Dermis microvascular lymphatic vessel endothelial cell (primary cell): ENCODE measurements at regions not wholly inside any gene's neighbourhood (a gene's known extent, or its start where the extent isn't known, plus 50 kb on each side); places are given as distances from the start of the nearest gene placed in this dataset.

ENCODE experiments used
- DNase-seq, 2 donors: peaks; one replicate each; pipeline versions ENCODE4 v3.0.0 to v3.0.0-alpha.2; 2010; ENCODE audit warnings: low read depth in 2 of 2

DNA sequence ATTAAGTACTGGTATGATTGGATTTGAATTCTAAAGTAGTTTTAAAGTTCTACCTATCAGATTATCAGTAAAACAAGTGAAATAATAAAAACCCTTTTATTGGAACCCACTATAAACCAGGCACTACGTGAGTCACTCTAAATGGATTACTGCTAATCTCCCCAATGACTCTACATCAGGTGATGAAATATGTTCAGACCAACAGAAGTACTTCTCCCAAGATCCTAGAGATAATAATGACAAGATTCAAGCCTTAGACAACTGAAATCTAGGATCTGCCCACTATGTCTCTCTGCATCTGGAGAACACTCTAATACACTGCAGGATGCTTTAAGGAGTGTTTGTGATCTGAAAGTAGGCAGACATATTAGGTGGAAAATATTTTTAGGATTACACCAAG, 652.1 kb upstream of the CHORDC1 start:
- DNase-seq = no peak

DNA sequence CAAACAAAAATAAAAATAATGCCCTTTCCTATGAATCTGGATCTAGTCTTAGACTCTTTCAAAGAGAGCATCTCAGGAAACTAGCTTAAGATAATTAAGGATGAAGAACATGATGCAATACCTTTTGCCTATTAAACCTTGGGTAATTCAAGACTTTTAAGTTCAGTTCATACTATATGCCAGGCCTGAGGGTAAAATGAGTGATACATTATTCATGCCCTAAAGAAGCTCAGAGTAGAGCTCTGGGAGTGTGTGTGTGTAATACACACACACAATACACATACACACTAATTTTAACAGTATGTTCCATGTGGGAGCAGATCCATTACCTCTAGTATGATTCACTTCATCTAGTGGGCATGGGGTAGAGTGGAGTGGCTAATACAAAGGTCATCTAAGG, 651.4 kb upstream of the CHORDC1 start:
- DNase-seq = no peak

DNA sequence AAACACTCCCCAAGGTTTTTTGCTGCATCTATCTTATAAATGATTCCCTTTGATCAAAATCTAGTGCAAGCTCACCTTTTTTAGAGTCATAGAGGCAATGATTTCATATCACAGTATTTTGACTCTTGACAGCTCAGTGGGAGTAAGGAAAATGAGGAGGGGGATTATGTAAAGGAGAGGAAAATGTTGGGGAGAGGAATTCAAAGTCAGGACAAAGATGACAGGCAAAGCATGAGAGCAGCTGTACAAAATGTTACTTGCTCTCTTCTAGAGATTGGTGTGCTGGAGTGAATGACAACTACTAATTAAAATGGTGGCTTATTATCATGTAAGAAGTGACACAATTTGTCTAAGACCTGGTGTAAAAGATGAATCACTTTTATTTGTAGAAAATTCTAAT, 644.6 kb upstream of the CHORDC1 start:
- DNase-seq = no peak

DNA sequence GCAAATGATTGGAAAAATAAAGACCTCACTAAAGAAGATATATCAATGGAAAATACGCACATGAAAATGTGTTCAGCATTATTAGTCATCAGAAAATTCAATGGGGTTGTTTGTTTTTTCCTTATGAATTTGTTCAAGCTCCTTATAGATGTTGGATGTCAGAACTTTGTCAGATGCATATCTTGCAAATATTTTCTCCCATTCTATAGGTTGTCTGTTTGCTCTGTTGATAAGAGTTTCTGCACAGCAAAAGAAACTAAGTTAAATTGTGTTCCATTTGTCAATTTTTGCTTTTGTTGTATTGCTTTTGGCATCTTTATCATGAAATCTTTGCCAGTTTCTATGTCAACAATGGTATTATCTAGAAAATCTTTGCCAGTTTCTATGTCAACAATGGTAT, 633.9 kb upstream of the CHORDC1 start:
- DNase-seq = no peak

DNA sequence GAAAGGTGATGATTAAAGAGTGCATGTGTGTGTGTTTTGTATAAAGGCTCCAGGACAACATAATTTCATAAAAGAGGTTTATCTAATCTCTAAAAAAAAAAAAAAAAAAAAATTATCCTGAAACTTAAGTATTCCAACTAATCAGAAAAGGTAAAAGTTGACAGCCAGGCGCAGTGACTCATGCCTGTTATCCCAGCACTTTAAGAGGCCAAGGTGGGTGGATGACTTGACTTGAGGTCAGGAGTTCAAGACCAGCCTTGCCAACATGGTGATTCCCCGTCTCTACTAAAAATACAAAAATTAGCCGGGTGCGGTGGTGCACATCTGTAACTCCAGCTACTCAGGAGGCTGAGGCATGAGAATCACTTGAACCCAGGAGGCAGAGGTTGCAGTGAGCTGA, 632.7 kb upstream of the CHORDC1 start:
- DNase-seq = no peak

DNA sequence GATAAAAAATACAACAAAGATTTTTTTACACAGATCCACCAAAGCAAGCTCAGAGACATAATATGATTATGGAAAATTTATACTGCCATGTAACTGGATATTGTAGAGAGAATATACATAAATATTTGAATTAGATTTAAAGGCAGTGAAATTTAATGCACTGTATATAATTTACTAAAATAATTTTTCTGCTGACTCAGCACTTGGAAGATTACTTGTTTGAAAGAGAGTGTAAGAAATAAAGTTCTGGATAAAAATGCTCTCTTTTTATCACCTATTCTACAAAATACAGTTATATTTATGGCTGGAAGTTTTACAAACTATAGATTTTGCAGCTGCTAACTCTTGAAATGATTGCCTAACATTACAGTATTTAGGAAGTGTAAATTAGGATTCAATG, 628.3 kb upstream of the CHORDC1 start:
- no peak for DNase-seq

DNA sequence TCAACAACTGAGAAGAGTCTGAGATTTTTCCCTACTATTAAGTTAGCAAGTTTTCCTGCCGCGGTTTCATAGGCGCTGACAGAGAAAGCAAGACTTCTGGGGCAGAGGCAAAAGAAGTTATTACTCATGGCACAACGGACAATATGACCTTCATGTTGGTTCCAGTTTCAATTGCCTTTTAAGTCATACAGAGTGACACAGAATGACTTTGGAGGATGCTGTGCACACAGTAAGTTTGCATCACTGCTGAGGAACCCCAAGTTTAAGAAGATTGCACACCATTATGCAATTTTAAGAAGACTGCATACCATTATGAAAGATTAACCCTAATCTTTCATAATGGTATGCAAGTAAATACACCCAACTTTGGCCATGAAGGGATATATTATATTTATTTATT, 626.5 kb upstream of the CHORDC1 start:
- no peak for DNase-seq

DNA sequence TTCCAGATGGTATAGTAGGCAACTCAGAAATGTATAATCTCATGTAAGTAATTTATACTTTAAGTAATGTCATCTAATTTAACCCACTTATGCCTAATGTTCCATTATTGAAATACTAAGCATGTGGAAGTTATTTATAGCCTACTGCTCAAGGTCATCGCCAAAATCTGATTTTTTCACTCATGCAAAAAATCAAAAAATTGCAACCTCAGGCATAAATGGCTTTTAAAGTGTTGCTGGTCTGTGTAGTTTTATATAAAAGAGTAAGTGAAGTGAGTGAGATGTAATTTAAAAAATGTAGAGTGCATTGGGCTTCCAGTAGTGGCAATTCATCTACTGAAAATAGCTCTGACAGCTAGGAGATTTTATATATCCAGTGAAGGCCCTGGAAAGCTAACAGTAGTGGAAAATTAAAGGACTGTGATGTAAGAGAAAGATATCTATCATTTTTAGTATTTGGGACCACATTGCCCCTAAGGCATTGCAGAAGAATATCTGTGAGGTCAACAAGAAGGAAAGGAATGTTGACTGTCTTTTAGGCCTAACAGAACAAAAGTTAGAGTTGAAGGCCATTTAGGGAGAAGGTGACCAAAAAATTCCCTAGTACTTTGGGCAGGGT, 624.5 kb upstream of the CHORDC1 start:
- no peak for DNase-seq

DNA sequence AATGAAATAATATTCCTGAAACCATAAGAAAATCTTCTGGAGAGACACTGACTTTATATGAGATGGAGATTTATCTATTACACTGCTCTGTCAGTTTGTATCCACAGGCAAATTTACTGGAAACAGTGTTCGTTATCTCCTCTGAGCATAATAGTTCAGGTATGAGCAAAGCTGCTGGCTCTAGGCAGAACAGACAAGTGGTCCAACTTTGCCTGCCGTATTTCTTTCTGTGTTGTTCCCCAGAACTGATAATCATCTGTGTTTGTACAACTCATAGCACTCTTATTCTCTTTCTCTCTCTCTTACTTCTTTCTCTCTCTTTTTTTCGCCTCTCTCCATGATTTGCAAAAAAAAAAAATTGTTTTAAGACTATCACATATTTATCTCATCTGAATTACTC, 623.8 kb upstream of the CHORDC1 start:
- no peak for DNase-seq

DNA sequence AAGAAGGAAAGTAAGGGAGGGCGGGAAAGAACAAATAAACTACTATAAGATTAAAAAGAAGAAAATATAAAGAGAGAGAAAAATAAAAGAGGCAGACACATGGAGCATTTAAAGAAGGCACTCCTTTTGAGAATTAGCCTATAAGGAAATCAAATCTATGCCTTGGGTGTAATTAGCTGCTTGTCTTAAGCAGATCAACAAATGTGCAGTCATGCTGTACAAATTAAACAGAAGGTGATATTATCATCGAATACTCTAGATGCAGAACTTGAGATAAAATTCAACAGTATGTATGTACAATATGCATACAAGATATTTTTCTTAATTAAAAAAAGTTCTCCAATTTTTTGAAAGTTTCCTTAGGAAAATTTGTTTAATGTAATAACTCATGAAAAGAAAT, 623.0 kb upstream of the CHORDC1 start:
- no peak for DNase-seq

DNA sequence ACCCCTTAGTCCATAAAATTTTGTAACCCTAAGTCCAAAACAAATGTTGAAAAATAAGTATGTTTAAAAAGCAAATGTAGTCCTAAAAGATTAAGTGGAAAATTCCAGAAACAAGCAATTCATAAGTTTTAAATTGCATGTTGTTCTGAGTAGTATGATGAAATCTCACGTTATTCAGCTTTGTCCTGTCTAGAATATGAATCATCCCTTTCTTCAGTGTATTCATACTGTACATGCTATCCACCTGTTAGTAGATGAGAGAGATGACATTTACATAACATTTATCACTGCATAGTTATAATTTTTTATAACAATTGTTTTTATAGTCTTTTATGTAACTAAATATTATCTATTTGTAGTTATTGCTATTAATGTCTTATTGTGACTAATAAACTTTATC, 622.3 kb upstream of the CHORDC1 start:
- DNase-seq = no peak

DNA sequence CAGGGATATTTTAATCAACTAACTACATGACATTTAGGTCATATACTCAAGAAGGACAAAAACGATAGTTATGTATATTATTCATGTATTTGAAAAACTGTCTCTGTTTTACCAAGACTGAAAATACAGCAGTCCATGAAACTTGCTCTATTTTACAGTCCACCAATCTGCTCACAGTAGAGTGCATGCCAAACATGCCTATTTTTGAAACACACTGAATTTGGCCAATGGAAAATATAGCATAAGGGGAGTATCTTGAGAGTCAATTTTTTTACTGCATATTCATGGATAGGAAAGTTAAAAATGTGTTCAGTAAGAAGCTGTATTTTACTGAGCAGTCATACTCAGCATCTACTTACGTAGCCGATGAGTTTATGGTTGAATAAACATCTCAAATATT, 621.2 kb upstream of the CHORDC1 start:
- no peak for DNase-seq

DNA sequence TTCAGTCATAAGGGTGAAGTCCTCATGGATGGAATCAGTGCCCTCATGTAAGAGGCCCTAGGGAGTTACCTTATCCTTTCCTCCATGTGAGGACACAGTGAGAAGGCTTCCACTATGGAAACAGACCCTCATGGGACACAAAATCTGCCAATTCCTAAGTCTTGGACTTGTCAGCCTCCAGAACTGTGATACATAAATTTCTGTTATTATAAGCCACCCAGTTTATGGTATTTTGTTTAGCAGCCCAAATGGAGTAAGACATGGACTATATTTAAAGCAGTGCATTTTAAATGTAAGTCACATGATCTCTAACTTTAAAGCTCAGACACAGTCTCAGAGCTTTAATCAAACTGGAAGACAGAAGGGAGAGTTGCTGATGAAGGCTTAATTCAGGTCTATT, 619.8 kb upstream of the CHORDC1 start:
- no peak for DNase-seq

DNA sequence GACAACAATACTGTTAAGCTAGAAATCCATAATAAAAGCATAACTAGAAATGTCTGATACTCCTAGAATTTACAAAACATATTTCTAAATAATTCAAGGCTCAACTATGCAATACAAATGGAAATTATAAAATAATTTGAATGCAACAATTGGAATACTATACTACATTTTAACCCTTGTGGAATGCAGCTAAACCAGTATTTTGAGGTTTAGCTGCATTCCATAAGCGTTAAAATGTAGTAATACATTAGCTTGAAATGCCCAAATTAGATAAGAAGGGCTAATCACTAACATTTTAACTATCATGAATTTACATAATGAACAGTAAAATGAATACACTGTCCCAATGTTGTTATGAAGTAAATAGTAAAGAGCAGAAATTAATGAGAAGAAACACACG, 617.2 kb upstream of the CHORDC1 start:
- no peak for DNase-seq

DNA sequence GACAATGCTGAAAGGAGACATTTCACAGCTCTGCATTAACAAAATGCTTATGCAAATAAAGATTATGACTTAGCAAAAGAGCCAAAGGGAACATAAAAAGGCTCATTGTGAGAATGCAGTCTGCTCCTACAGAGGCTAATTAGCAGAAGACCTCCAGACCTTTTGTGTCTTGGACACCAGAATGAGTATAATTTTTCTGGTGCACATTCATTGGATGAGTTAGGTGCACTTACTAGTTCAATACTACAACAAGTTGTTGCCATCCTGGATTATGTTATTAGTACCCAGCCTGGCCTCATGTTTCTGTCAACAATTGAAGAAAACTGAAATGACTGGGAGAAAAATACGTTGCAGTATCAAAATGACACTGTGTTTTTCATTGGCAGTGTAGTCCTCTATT, 613.2 kb upstream of the CHORDC1 start:
- DNase-seq = no peak

DNA sequence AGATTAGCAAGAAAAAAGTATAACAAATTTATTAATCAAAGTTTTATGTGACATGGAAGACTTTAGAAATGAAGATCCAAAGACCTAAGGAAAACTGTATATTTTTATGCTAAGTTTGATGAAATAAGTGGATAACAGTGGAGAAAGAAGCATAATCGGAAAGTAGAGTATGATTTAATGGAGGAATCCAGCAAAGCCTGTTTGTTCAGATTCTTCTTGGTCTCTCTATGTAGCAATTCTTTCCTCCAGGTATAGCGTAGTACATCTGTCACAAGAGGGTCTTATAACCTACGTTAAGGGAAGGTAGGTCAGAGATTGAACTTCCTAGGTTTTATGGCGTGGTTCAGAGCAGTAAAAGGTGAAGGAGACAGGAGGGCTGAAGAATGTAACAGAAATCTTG, 600.6 kb upstream of the CHORDC1 start:
- DNase-seq = no peak

DNA sequence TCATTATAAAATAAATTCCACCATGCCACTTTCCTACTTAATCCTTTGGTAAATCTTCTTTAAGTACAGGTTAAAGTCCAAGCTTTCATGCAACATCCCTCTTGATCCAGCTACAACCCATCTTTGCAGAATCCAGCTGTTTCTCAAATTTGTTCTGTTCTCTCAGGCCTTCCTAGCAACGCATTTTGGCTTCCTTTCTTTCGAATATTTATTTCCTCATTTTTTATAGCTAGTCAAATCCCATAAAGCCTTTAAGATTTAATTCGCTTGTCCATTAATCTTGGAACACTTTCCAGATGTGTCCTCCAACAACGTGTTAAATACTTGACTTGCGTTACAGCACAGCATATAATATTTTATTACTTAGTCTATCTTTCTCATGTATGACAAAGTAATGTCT, 600.1 kb upstream of the CHORDC1 start:
- DNase-seq = no peak

DNA sequence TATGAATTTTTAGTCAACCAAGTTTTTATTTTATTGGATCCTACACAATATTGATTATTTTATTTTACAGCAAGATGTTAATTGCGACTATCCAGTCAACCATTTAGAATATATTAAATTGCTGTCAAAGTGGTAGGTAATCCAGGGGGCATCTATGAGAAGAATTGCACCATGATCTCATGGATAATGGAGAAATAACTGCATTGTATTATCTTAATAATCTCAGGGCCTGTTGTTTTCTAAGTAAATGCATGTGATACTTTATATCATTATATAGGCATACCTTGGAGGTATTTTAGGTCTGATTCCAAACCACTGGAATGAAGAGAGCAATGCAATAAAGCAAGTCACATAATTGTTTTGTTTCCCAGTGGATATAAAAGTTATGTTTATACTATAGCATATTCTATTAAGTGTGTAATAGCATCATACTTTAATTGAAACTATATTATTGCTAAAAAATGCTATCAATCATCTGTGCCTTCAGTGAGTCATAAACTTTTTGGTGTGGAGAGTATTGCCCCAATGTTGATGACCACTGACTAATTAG, 595.4 kb upstream of the CHORDC1 start:
- DNase-seq = no peak

DNA sequence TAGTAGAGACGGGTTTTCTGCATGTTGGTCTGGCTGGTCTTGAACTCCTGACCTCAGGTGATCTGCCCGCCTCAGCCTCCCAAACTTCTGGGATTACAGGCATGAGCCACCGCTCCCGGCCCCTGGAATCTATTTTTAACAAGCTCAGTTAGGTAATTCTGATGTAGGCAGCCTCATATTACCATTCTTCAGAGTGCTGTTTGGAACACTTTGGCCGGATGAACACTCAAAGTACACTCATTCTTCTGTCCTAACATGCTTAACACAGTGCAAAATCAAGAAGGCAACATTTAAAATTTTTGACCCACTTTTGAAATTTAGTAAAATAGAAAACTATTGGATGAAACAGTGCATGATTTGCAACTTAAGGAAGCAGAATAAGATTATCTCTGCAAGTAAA, 586.7 kb upstream of the CHORDC1 start:
- DNase-seq = no peak

DNA sequence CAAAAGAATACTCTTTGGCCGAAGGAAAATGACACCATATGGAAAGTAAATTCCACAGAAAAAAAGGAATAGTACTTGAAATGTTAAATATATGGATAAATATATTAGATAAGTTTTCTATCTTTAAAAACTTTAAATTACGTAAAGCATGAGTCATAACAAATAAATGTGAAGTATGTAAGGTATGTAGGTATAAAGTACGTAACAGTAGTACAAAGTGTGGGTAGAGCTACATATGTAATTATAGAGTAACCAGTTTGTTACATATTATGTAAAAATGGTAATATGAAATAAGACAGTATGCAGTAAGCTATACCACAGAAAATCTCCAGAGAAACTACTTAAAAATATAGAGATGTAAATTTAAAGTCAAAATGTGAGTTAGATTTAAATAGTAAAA, 582.3 kb upstream of the CHORDC1 start:
- DNase-seq = no peak

DNA sequence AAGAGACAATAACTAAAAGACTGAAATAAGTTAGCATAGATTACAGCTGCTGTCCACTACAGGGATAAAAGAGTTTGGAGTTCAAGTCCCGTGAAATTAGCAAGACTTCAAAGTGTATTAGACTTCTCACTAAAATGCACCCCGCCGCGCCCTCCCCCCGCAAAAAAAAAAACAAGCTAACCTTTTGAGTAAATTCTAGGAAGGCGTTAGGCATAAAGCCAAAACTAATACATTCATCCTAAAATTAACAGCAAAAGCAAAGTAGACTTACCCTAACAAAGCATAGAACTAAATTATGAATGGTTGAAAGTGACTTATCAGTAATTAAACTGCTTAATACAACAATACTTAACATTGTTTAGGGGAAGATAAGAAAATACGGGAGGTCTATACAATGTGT, 581.0 kb upstream of the CHORDC1 start:
- DNase-seq = peak in 1 of 2 donors; percentile 29

DNA sequence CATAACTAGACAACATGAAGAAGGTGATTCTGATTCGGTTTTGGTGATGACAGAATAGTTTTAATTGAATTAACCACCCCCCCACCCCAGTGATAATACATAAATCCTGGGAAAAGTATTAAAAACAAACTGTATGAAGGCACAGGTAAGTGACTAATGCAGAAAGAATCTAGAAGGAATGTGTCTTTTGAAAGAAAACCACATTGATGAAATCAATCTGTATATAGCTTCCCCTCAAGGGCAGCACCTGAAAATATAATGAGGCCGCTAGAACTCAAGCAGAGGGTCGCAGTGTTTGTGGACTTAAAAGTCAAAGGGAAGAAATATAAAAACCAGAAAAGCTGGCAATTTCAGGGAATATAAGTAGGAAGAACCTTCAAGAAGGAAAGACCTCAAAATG, 580.5 kb upstream of the CHORDC1 start:
- peak in 1 of 2 donors; percentile 4 for DNase-seq

DNA sequence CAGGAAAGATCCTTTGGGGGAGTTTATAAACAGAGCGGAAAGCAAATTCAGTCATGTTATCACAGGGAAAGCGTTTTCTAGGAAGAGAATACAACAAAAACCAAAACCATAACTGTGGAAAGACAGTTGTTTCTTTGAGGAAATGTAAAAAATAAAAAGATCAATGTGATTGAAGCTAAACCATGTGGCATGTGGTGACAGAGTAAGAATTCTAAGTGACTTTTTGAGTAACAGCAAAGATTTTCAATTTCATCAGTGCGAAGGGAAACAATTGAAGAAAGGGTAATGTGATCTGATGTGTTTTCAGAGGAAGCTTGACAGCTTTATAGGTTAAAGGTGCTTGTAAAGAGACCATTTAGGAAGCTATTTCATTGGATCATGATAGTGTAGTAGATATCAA, 575.9 kb upstream of the CHORDC1 start:
- DNase-seq = no peak

DNA sequence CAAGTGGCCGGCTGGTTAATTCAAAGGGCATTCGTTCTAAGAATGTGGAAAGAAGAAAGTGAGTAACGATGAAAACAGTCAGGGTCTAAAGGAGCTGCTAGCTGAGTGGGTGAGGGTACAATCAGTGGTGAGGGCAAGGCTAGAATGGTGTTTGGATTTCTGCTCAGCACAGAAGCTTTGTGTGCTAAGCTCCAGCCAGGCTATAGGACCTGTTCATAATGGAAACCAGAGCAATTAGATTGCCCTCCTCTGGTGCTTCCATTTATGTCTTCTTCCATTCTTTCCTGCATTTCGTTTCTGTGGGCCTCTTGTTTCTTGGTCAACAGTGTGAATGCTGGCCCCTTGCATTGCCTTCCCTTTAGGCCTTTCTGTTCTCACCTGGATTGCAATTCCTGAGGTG, 572.9 kb upstream of the CHORDC1 start:
- DNase-seq = no peak
